SK-N-SH (cell line): ENCODE measurements at regions not wholly inside any gene's neighbourhood (a gene's known extent, or its start where the extent isn't known, plus 50 kb on each side); places are given as distances from the start of the nearest gene placed in this dataset.

ENCODE experiments used
- CTCF ChIA-PET: fragments of 300-600, 350-600 bp; formaldehyde crosslinking; extraction: SDS; loops from one replicate; lab custom pipeline; 2021; lab: Yijun Ruan, JAX
- POLR2A ChIA-PET: fragments of 350-600 bp; sonication (Branson Sonifier 250); formaldehyde crosslinking; extraction: SDS; loops from one replicate; lab custom pipeline; 2020; ENCODE audit warnings: antibody characterized with exemption, inconsistent platforms; lab: Yijun Ruan, JAX
- DNase-seq: peaks from one replicate; pipeline ENCODE4 v3.0.0; 2012
- H2AFZ ChIP-seq: fragments of 200-600 bp; sonication (generic); 2 replicates; pipeline ENCODE4 v1.8.1; 2016; ENCODE audit warnings: antibody characterized with exemption, mild to moderate bottlenecking, low read depth
- H3F3A ChIP-seq: fragments of 200-600 bp; sonication (generic); replicated peaks from 2 replicates; pipeline ENCODE3; 2016; ENCODE audit warnings: antibody characterized with exemption, mild to moderate bottlenecking; ENCODE audit not compliant: insufficient read depth
- H3K27ac ChIP-seq, 2 experiments: fragments of 200-500 bp in 1 of 2; fragments of 200-600 bp in 1 of 2; sonication (Bioruptor generic) in 1 of 2; sonication (generic), shearing (Covaris generic) in 1 of 2; 2 replicates each; pipeline versions ENCODE4 v1.5.1 to v1.6.1; 2014 to 2016; ENCODE audit warnings: low read depth in 2 of 2, inconsistent platforms in 1 of 2, low read length in 1 of 2, mild to moderate bottlenecking in 1 of 2, mixed read lengths in 1 of 2
- H3K27me3 ChIP-seq: fragments of 200-600 bp; sonication (generic), shearing (Covaris generic); 2 replicates; pipeline ENCODE4 v1.6.1; 2016; ENCODE audit warnings: mixed run types; ENCODE audit not compliant: insufficient read depth
- H3K36me3 ChIP-seq, 2 experiments: fragments of 200-500 bp in 1 of 2; fragments of 200-600 bp in 1 of 2; sonication (Bioruptor generic) in 1 of 2; sonication (generic) in 1 of 2; replicated peaks in 1 of 2; 2 replicates each; pipeline versions ENCODE3 to v1.5.1; 2014 to 2016; ENCODE audit warnings: low read length in 1 of 2, mild to moderate bottlenecking in 1 of 2; ENCODE audit not compliant: insufficient read depth in 2 of 2, control insufficient read depth in 1 of 2
- H3K4me1 ChIP-seq, 2 experiments: fragments of 200-500 bp in 1 of 2; fragments of 200-600 bp in 1 of 2; sonication (Bioruptor generic) in 1 of 2; sonication (generic), shearing (Covaris generic) in 1 of 2; 2 replicates each; pipeline versions ENCODE4 v1.5.1 to v1.6.1; 2014 to 2016; ENCODE audit warnings: low read depth in 1 of 2, low read length in 1 of 2, mixed run types in 1 of 2; ENCODE audit not compliant: insufficient read depth in 2 of 2, control insufficient read depth in 1 of 2
- H3K4me2 ChIP-seq: fragments of 200-600 bp; sonication (generic), shearing (Covaris generic); 2 replicates; pipeline ENCODE4 v1.6.1; 2017; ENCODE audit warnings: mixed run types
- H3K4me3 ChIP-seq, 2 experiments: fragments of 200-500 bp in 1 of 2; fragments of 200-600 bp in 1 of 2; sonication (Bioruptor generic) in 1 of 2; sonication (generic), shearing (Covaris generic) in 1 of 2; 2 replicates each; pipeline versions ENCODE4 v1.5.1 to v1.8.1; 2014 to 2016; ENCODE audit warnings: low read depth in 2 of 2, inconsistent platforms in 1 of 2, low read length in 1 of 2, mild to moderate bottlenecking in 1 of 2, mixed read lengths in 1 of 2, moderate library complexity in 1 of 2
- H3K79me2 ChIP-seq: fragments of 200-600 bp; sonication (generic); 2 replicates; pipeline ENCODE4 v1.8.1; 2017; ENCODE audit warnings: mild to moderate bottlenecking; ENCODE audit not compliant: insufficient read depth
- H3K9ac ChIP-seq: fragments of 200-600 bp; sonication (generic); 2 replicates; pipeline ENCODE4 v1.6.1; 2017; ENCODE audit warnings: mixed run types
- H3K9me2 ChIP-seq: fragments of 200-600 bp; sonication (generic); 2 replicates; pipeline ENCODE4 v1.6.1; 2017; ENCODE audit warnings: mixed run types
- H3K9me3 ChIP-seq: fragments of 200-600 bp; sonication (generic); 2 replicates; pipeline ENCODE4 v1.6.1; 2017; ENCODE audit warnings: mixed run types, mild to moderate bottlenecking, moderate library complexity
- H4K20me1 ChIP-seq: fragments of 200-600 bp; sonication (generic); 2 replicates; pipeline ENCODE4 v1.6.1; 2017; ENCODE audit warnings: mild to moderate bottlenecking, mixed run types; ENCODE audit not compliant: insufficient read depth
- CHD2 ChIP-seq: fragments of 150-350 bp; IDR thresholded peaks from 2 replicates; pipeline ENCODE4 v1.6.1; 2018; ENCODE audit warnings: low read length; ENCODE audit not compliant: partially characterized antibody
- ELF1 ChIP-seq: IDR thresholded peaks from 2 replicates; pipeline ENCODE4 v1.4.0; 2012
- EP300 ChIP-seq, 2 experiments: IDR thresholded peaks; 2 replicates each; pipeline versions ENCODE4 v1.4.0 to v1.6.1; 2012; ENCODE audit warnings: borderline replicate concordance in 1 of 2, low read depth in 1 of 2, low read length in 1 of 2
- EZH2phosphoT487 ChIP-seq: fragments of 200-600 bp; sonication (generic); IDR thresholded peaks from 2 replicates; pipeline ENCODE4 v1.6.1; 2017; ENCODE audit warnings: low read depth, mixed run types, mild to moderate bottlenecking, antibody characterized with exemption, moderate library complexity, borderline replicate concordance
- FOXJ3 ChIP-seq: sonication (generic); formaldehyde crosslinking; IDR thresholded peaks from 2 replicates; pipeline ENCODE4 v1.5.1; 2020; ENCODE audit warnings: mild to moderate bottlenecking, missing genetic modification reagents
- GABPA ChIP-seq: IDR thresholded peaks from 2 replicates; pipeline ENCODE4 v1.4.0; 2012; ENCODE audit warnings: low read depth, mild to moderate bottlenecking
- GATA2 ChIP-seq: sonication (generic); formaldehyde crosslinking; IDR thresholded peaks from 2 replicates; pipeline ENCODE4 v1.5.0; 2020; ENCODE audit warnings: mild to moderate bottlenecking, missing genetic modification reagents
- JUND ChIP-seq: IDR thresholded peaks from 2 replicates; pipeline ENCODE4 v1.4.0; 2012
- MEF2A ChIP-seq: IDR thresholded peaks from 2 replicates; pipeline ENCODE4 v1.4.0; 2012; ENCODE audit warnings: low read depth, borderline replicate concordance
- NFIC ChIP-seq: IDR thresholded peaks from 2 replicates; pipeline ENCODE4 v1.4.0; 2012; ENCODE audit warnings: borderline replicate concordance
- NRF1 ChIP-seq: IDR thresholded peaks from 2 replicates; pipeline ENCODE4 v1.6.1; 2012; ENCODE audit warnings: low read depth, mild to moderate bottlenecking, low read length
- POLR2AphosphoS5 ChIP-seq: IDR thresholded peaks from 2 replicates; pipeline ENCODE4 v1.6.1; 2012; ENCODE audit warnings: low read depth, low read length
- RFX5 ChIP-seq: IDR thresholded peaks from 2 replicates; pipeline ENCODE4 v1.6.1; 2012; ENCODE audit warnings: mild to moderate bottlenecking, improper control_type of control experiment, low read length
- SIN3A ChIP-seq: IDR thresholded peaks from 2 replicates; pipeline ENCODE4 v1.6.1; 2012; ENCODE audit warnings: low read depth, mild to moderate bottlenecking, low read length, moderate library complexity, borderline replicate concordance
- SMC3 ChIP-seq: IDR thresholded peaks from 2 replicates; pipeline ENCODE4 v1.6.1; 2012; ENCODE audit warnings: low read depth, low read length, improper control_type of control experiment
- TAF1 ChIP-seq: IDR thresholded peaks from 2 replicates; pipeline ENCODE4 v1.6.1; 2012; ENCODE audit warnings: low read depth, mild to moderate bottlenecking, low read length, moderate library complexity, borderline replicate concordance
- YY1 ChIP-seq: IDR thresholded peaks from 2 replicates; pipeline ENCODE4 v1.4.0; 2012; ENCODE audit warnings: low read depth, mild to moderate bottlenecking
- WGBS: methylation state at CpG from one replicate; pipeline ENCODE4 v1.1.6; 2017; ENCODE audit warnings: low lambda C conversion rate; 5-methylcytosine and 5-hydroxymethylcytosine counted together
- TF ChIP-seq, protein P1 (sequence below): IDR thresholded peaks from 2 replicates; pipeline ENCODE4 v1.4.0; 2012; ENCODE audit warnings: low read depth, borderline replicate concordance
- TF ChIP-seq, protein P2 (sequence below): fragments of 150-350 bp; IDR thresholded peaks from 2 replicates; pipeline ENCODE4 v1.6.1; 2016; ENCODE audit warnings: mild to moderate bottlenecking, low read depth, low read length
- TF ChIP-seq, protein P3 (sequence below): IDR thresholded peaks from 2 replicates; pipeline ENCODE4 v1.4.0; 2012; ENCODE audit warnings: low read depth
- TF ChIP-seq, protein P4 (sequence below): IDR thresholded peaks from 2 replicates; pipeline ENCODE4 v1.4.0; 2012; ENCODE audit warnings: low read depth, borderline replicate concordance
- TF ChIP-seq, protein P5 (sequence below): IDR thresholded peaks from 2 replicates; pipeline ENCODE4; 2012

DNA sequence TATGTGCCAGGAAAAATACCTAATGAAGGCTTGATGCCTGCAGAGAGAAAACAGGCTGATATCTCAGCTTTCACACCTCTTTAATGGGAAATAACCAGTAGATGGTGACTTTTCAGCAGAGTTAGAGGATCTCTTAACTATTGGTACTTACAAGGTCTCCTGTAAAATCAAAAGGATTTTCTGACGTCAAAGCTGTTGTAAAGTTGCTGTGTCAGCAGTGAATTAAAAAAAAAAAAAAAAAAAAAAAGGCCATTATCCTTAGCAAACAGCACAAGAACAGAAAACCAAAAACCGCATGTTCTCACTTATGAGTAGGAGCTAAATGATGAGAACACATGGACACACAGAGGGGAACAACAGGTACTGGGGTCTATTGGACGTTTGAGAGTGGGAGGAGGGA lies 349.1 kb downstream of the AMY1C start (continued):
- TF ChIP-seq CHD2 (no peak), TAF1 (no peak), SIN3A (no peak)

DNA sequence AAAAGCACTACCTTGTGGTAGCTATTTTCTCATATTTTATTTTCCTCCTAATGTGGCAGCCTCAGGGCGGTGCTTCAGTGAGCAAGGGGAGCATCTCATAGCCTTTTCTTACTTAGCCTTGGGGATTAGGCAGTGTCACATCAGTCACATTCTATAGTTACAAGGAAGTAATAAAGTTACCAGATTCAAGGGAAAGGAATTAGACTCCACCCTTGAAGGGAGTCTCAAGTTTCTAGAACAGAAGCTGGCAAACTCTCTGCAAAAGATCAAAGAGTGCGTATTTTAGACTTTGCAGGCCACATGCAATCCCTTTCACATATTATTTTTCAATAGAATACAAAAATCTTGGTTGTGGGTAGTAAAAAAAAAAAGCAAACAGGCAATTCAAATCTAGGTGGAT lies 350.4 kb downstream of the AMY1C start:
- CTCF ChIA-PET, result no interaction called here
- Histone ChIP-seq H3K4me3 (no peak overlapping the region), H3K9me3 (no peaks in the 10 kb centered on the region), H3K9ac (no peak overlapping the region), H3K36me3 (no peaks in the 10 kb centered on the region), H3K27me3 (no peaks in the 10 kb centered on the region), H3K79me2 (no peaks in the 10 kb centered on the region), H3K4me2 (no peak overlapping the region), H4K20me1 (no peaks in the 10 kb centered on the region), H3K27ac (no peak overlapping the region), H3K4me1 (no peaks in the 10 kb centered on the region), H3F3A (no peaks in the 10 kb centered on the region), H2AFZ (no peak overlapping the region), H3K9me2 (no peaks in the 10 kb centered on the region)
- DNase-seq, result no peak
- WGBS, result 37% methylated on average over 2 of the region's 2 CpGs
- POLR2A ChIA-PET, result no interaction called here
- no peak for TF ChIP-seq EP300 (IDR thresholded peaks at IDR 0.05; ENCODE audit: borderline replicate concordance in 1 of 2, low read depth in 1 of 2, low read length in 1 of 2)
- TF ChIP-seq EZH2phosphoT487, result no peak
- no peak for TF ChIP-seq JUND
- no peak for TF ChIP-seq SMC3
- TF ChIP-seq, protein P1, sequence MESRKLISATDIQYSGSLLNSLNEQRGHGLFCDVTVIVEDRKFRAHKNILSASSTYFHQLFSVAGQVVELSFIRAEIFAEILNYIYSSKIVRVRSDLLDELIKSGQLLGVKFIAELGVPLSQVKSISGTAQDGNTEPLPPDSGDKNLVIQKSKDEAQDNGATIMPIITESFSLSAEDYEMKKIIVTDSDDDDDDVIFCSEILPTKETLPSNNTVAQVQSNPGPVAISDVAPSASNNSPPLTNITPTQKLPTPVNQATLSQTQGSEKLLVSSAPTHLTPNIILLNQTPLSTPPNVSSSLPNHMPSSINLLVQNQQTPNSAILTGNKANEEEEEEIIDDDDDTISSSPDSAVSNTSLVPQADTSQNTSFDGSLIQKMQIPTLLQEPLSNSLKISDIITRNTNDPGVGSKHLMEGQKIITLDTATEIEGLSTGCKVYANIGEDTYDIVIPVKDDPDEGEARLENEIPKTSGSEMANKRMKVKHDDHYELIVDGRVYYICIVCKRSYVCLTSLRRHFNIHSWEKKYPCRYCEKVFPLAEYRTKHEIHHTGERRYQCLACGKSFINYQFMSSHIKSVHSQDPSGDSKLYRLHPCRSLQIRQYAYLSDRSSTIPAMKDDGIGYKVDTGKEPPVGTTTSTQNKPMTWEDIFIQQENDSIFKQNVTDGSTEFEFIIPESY, result no peak
- TF ChIP-seq CHD2, result no peak
- TF ChIP-seq, protein P2, sequence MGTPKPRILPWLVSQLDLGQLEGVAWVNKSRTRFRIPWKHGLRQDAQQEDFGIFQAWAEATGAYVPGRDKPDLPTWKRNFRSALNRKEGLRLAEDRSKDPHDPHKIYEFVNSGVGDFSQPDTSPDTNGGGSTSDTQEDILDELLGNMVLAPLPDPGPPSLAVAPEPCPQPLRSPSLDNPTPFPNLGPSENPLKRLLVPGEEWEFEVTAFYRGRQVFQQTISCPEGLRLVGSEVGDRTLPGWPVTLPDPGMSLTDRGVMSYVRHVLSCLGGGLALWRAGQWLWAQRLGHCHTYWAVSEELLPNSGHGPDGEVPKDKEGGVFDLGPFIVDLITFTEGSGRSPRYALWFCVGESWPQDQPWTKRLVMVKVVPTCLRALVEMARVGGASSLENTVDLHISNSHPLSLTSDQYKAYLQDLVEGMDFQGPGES, result no peak
- no peak for TF ChIP-seq NFIC
- no peak for TF ChIP-seq YY1
- no peak for TF ChIP-seq GABPA
- TF ChIP-seq ELF1, result no peak
- TF ChIP-seq MEF2A, result no peak

DNA sequence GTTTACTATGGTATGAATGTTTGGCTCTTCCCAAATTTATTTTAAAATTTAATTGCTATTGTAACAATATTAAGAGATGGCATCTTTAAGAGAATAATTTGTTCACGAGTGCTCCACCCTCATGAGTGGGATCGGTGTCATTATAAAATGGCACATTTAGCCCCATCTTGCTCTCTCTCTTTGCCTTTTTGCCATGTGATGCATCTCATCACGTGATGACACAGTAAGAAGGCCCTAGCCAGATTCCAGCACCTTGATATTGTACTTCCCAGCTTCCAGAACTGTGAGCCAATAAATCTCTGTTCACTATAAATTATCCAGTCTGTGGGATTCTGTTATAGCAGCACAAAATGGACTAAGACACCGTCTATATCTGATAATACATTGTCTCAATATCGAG lies 355.8 kb downstream of the AMY1C start:
- H4K20me1 ChIP-seq, result no peaks in the 10 kb centered on the region
- DNase-seq, result no peak
- no peak overlapping the region for H3K27ac ChIP-seq
- 17% methylated on average over 5 of the region's 5 CpGs for WGBS
- H3F3A ChIP-seq, result no peaks in the 10 kb centered on the region
- H3K9me2 ChIP-seq, result no peaks in the 10 kb centered on the region
- ChIA-PET CTCF (no interaction called here), POLR2A (no interaction called here)
- no peak overlapping the region for H2AFZ ChIP-seq
- no peaks in the 10 kb centered on the region for H3K27me3 ChIP-seq
- no peaks in the 10 kb centered on the region for H3K36me3 ChIP-seq
- H3K4me1 ChIP-seq, result no peaks in the 10 kb centered on the region
- no peaks in the 10 kb centered on the region for H3K9me3 ChIP-seq
- no peak overlapping the region for H3K9ac ChIP-seq
- H3K4me3 ChIP-seq, result no peak overlapping the region
- no peak overlapping the region for H3K4me2 ChIP-seq
- H3K79me2 ChIP-seq, result no peaks in the 10 kb centered on the region
- TF ChIP-seq, protein P3, sequence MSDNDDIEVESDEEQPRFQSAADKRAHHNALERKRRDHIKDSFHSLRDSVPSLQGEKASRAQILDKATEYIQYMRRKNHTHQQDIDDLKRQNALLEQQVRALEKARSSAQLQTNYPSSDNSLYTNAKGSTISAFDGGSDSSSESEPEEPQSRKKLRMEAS, result no peak
- no peak for TF ChIP-seq NRF1
- no peak for TF ChIP-seq ELF1
- no peak for TF ChIP-seq RFX5
- TF ChIP-seq GATA2 (CRISPR knock-in tag), result no peak
- no peak for TF ChIP-seq SMC3
- TF ChIP-seq, protein P4, sequence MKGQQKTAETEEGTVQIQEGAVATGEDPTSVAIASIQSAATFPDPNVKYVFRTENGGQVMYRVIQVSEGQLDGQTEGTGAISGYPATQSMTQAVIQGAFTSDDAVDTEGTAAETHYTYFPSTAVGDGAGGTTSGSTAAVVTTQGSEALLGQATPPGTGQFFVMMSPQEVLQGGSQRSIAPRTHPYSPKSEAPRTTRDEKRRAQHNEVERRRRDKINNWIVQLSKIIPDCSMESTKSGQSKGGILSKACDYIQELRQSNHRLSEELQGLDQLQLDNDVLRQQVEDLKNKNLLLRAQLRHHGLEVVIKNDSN, result no peak
- no peak for TF ChIP-seq POLR2AphosphoS5
- TF ChIP-seq NFIC, result no peak
- no peak for TF ChIP-seq FOXJ3 (CRISPR knock-in tag)
- TF ChIP-seq, protein P5, sequence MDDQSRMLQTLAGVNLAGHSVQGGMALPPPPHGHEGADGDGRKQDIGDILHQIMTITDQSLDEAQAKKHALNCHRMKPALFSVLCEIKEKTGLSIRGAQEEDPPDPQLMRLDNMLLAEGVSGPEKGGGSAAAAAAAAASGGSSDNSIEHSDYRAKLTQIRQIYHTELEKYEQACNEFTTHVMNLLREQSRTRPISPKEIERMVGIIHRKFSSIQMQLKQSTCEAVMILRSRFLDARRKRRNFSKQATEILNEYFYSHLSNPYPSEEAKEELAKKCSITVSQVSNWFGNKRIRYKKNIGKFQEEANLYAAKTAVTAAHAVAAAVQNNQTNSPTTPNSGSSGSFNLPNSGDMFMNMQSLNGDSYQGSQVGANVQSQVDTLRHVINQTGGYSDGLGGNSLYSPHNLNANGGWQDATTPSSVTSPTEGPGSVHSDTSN, result no peak
